GM19328 (cell line): ENCODE measurements at regions not wholly inside any gene's neighbourhood (a gene's known extent, or its start where the extent isn't known, plus 50 kb on each side); places are given as distances from the start of the nearest gene placed in this dataset.
"Not testable (repeated sequence)": the region's sequence is repeated elsewhere in the genome, so short reads cannot be mapped to it uniquely, and the experiment has no call there.

Experiments
- ATAC-seq: cut with Tn5 transposase; IDR thresholded peaks from one replicate; pipeline ENCODE4 v1.9.1; 2021; ENCODE audit warnings: mild to moderate bottlenecking, moderate library complexity; ENCODE audit not compliant: unreplicated experiment

GRCh38 chr13:81929988-81930387, 1589.1 kb upstream of the SPRY2 start:
- no peak for ATAC-seq

- ATAC-seq = no peak
These were observed 1586.4 kb upstream of the SPRY2 start for GRCh38 chr13:81927347-81927746.

GRCh38 chr13:81917810-81918209, 1576.9 kb upstream of the SPRY2 start:
- ATAC-seq = no peak

GRCh38 chr13:81916461-81916860, 1575.5 kb upstream of the SPRY2 start:
- no peak for ATAC-seq

GRCh38 chr13:81907787-81908372, 1567.0 kb upstream of the SPRY2 start:
- ATAC-seq = no peak

- no peak for ATAC-seq
These were observed 1547.9 kb upstream of the SPRY2 start for GRCh38 chr13:81888855-81889254.

- ATAC-seq = no peak
These were observed 1534.0 kb upstream of the SPRY2 start for GRCh38 chr13:81874681-81875661.

GRCh38 chr13:81874253-81874652, 1533.3 kb upstream of the SPRY2 start:
- no peak for ATAC-seq

GRCh38 chr13:81872581-81872980, 1531.7 kb upstream of the SPRY2 start:
- no peak for ATAC-seq

- not testable (repeated sequence) for ATAC-seq
These were observed 1530.9 kb upstream of the SPRY2 start for GRCh38 chr13:81871751-81872325.

GRCh38 chr13:81848291-81848690, 1507.4 kb upstream of the SPRY2 start:
- ATAC-seq = no peak

GRCh38 chr13:81846771-81847170, 1505.8 kb upstream of the SPRY2 start:
- no peak for ATAC-seq

GRCh38 chr13:81821259-81821658, 1480.3 kb upstream of the SPRY2 start:
- ATAC-seq = no peak

- ATAC-seq = no peak
These were observed 1459.5 kb upstream of the SPRY2 start for GRCh38 chr13:81800433-81800832.

GRCh38 chr13:81795710-81796109, 1454.8 kb upstream of the SPRY2 start:
- no peak for ATAC-seq

GRCh38 chr13:81791641-81792040, 1450.7 kb upstream of the SPRY2 start:
- ATAC-seq = no peak

- no peak for ATAC-seq
These were observed 1440.5 kb upstream of the SPRY2 start for GRCh38 chr13:81781471-81781870.

- ATAC-seq = no peak
These were observed 1439.0 kb upstream of the SPRY2 start for GRCh38 chr13:81779876-81780275.

GRCh38 chr13:81778350-81778749, 1437.4 kb upstream of the SPRY2 start:
- no peak for ATAC-seq

GRCh38 chr13:81773263-81773662, 1432.3 kb upstream of the SPRY2 start:
- ATAC-seq = no peak

GRCh38 chr13:81771951-81772350, 1431.0 kb upstream of the SPRY2 start:
- no peak for ATAC-seq
